ENCODE measurements at regions not wholly inside any gene's neighbourhood (a gene's known extent, or its start where the extent isn't known, plus 50 kb on each side); places are given as distances from the start of the nearest gene placed in this dataset.
A peak's percentile ranks its signal among the peaks of the same experiment; 100 is the strongest.

- no peak for DNase-seq
Observed at GRCh38 chr4:123455360-123455759, 58.8 kb downstream of the SPRY1 start.

GRCh38 chr4:123462007-123462406 lies 65.4 kb downstream of the SPRY1 start:
- DNase-seq: no peak

DNA sequence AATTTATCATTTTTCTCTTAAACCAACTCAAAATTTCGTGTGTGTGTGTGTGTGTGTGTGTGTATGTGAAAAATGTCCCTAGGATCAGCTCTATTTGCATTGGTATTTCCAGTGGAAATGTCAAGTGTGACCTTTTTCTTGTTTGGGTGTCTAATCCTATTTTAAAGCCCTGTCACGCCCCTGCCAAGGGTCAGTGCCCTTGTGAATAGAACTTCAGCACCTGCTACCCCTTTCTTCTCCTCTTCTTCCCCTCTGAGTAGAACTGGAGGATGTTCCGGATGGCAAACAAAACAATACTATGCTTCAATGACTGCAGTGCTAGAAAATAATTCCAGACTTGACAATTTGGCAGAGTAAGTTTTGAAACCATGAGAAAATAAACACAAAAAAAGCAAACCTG lies 67.3 kb downstream of the SPRY1 start:
- no peak for DNase-seq

- no peak for DNase-seq
Observed at GRCh38 chr4:123465416-123465815, 68.8 kb downstream of the SPRY1 start.

GRCh38 chr4:123466080-123466785 lies 69.6 kb downstream of the SPRY1 start:
- no peak for DNase-seq

- no peak for DNase-seq
Observed at GRCh38 chr4:123468479-123469031, 72.0 kb downstream of the SPRY1 start.

DNA sequence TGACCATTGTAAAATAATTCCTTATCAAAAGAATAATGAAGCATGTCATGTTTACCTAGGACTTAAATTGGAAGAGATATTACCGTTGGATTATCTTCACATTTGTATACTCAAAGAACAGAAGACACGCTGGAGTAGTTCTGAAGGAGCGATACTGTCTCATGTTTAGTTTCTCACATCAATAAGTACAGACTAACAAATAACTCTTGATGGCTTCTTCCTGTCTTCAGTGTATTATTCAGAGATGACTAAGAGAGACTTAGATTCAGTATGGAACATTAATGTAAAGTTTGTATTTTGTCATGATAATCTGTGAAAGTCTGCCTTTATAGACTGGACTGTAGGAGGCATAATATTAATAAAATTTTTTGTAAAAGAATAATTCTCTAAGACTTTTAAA lies 72.7 kb downstream of the SPRY1 start:
- DNase-seq: no peak

- DNase-seq: no peak
Observed at GRCh38 chr4:123469696-123470095, 73.1 kb downstream of the SPRY1 start.

DNA sequence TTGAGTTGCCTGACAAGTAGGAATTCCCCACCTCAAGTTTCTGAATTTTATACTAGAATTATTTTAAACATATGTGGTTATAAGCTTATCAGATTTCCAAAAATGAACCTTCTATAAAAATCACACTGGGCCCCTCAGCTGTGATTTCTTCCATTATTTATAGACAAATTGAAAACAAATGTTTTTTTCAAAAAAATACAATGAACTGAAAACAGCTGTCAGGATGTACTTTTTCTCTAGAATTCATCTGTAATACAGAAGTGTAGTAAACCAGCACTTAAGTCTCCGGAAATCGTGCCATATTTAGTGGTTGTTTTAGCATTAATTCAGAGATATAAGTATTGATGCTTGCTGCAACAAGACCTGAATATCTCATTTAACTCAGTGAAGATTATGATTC lies 74.0 kb downstream of the SPRY1 start:
- no peak for DNase-seq

DNA sequence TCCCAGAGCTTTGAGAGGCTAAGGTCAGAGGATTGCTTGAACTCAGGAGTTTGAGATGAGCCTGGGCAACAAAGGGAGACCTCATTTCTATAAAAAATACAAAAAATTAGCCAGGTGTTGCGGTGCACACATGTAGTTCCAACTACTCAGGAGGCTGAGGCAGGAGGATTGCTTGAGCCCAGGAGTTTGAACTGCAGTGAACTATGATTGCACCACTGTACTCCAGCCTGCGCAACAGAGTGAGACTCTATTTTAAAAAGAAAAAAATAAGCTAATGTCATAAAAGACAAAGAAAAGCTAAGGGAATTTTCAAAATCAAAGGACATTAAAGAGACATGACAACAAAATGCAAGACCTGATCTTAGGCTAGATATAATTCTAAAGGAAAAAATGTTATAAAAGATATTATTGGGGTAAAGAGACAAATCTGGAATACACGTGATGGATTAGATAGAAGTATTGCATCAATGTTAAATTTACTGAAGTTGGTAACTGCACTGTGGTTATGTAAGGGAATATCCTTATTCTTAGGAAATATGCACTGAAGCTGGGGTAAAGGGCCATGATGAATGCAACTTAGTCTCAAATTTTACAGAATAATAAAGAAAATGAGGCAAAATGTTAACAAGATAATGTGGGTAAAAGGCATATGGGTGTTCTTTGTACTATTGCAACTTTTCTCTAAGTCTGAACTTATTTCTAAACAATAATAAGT lies 75.2 kb downstream of the SPRY1 start:
- DNase-seq: no peak

DNA sequence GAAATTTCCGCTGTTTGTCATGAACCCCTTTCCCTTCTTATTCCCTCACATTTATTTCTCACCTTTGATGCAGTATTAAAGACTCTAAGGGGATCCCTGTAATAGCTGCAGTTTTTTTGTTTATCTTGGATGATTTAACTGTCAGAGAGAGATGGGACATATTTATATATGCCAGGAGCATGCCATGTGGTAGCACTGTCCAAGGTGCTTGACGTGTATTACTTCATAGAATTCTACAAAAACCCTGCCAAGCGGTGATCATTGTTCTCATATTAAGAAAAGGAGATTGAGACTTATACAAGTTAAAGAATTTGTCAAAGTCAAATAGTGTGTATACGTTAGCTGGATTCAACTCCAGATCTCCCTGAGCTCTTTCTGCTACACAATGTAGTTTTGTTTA lies 78.2 kb downstream of the SPRY1 start:
- no peak for DNase-seq

DNA sequence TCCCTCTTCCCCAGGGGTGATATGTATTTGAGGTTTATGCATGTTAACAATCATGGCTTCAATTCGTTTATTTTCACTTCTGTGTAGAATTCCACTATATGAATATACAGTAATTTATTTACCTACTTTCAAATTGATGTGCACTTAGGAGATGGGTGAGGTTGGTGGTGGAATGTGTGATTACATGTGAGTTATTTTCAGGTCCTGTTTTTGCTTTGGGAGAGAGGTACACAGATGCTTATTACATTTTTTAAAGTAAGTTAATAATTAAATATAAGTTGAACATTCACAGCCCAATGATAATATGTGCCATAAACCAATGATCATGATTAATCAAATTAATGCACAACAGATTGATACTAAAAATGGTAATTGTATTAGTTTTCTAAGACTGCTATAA lies 79.5 kb downstream of the SPRY1 start:
- no peak for DNase-seq

DNA sequence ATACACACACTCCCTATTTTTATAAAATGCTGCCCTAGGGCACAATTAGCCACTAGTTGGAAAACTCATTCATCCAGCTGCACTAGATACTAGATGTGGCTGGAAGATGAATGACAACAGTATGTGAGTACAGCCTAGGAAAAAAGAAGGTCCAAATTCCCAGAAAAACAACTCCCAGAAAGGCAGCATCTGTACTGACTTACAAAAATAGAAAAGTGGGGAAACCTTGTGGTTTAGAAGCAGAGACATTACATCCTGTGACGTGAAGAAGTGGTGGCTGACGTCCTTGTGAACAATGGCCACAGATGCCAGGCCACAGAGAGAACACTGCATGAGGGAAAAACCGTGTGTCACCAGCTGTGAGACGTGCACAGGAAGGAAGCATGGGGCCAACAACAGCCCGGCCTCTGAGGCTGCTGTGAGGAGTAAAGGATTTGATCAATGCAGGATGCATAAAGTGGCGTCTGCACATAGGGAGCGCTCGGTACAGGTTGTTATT lies 81.2 kb downstream of the SPRY1 start:
- DNase-seq: peak; percentile 57

DNA sequence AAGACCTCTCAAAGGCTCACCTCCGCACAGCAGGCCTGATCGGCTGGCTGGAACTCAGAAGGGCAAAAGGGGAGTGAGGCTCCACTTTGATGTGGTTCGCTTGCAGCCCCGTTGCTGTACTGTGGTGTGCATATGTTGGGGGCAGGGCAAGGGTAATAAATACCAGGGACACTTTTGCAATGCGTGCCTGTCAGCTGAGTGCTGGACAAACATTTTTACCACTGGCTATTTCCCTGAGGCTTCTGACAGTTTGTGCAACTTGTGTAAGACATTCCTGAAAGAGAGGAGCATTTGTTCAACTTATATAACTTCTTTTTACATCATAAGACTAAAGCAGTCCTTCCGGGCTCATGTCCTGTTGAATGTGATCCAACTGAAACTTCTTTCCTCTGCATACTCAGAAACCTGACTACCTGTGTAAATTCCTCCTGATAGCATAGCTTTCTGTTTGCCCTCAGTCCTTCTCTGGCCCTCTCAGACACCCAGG lies 82.3 kb downstream of the SPRY1 start:
- DNase-seq: no peak

DNA sequence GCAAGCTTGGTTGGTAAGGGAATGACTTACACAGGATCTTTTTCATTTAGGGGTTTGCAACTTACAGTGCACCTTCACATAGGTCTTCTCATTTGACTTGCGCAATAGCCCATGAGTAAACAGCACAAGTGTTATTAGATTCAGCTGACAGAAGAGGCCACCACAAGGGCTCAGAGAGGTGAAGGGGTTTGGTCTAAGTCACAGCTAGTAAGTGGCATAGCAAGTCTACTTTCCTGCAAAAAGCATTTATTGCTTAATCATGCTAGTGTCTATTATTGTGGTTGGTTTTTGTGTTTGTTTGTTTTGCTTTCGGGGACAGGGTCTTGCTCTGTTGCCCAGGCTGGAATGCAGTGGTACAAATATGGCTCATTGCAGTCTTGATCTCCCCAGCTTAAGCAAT lies 83.3 kb downstream of the SPRY1 start:
- peak; percentile 17 for DNase-seq

GRCh38 chr4:123480706-123481418 lies 84.3 kb downstream of the SPRY1 start:
- DNase-seq: no peak

DNA sequence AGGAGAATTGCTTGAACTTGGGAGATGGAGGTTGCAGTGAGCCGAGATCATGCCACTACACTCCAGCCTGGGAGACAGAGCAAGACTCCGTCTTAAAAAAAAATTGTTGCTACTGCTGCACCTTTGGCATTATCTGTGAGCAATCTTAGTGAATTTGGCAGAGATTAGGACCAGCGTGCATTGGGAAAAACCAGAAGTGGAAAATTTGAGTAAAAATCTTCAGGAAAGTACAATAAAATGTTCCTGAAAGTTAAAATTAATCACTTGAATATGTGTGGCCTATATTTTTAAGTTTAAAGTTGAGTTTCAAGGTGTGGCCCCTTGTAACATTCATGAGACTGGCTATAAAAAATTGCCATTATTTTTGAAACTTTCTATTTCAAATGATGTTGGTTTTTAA lies 85.1 kb downstream of the SPRY1 start:
- no peak for DNase-seq

DNA sequence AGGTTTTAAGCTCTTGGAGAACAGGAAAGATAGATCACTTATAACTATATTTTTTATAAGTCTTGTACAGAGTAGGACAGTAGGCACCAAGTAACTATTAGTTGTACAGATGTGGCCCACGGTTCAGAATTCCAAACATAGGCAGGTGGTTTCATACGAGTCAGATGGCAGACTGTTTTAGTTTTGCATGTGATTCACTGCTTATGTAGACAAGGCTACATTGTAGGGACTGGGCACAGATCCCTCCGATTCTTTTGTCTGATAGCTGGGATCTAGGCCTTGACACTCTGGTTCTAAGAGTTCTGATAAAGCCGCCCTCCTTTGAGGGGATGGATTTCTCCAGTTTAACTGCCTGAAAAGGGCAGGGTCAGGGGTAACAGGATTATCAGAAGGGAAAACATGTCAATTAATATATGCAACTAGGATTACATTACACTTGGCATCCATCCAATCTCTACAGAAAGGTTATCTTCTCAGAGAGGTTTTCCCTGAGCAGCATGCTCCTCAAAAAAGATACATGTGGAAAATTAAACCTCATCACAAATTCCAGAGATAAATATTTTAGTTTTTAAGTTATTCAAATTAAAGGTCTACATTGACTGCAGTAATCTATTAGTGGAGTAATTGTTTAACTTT lies 87.8 kb downstream of the SPRY1 start:
- DNase-seq: no peak

DNA sequence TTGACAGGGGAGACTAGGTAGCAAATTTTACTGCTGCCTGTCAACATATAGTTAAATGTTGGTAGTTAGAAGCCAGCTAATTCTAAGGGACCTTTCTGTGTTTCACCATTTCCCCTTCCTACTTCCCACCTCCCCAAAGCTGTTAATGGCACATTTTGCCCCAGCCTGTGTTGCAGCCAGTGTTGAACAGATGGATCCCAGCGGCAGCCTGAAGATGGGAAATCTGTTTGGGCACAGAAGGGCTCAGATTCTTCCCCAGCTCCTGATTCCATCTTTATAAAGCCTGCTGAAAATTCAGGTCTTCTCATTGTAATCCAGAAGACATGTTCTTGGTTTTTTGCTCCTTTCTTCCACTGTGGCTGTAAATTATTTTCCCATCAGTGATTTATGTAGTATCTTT lies 89.0 kb downstream of the SPRY1 start:
- DNase-seq: no peak

DNA sequence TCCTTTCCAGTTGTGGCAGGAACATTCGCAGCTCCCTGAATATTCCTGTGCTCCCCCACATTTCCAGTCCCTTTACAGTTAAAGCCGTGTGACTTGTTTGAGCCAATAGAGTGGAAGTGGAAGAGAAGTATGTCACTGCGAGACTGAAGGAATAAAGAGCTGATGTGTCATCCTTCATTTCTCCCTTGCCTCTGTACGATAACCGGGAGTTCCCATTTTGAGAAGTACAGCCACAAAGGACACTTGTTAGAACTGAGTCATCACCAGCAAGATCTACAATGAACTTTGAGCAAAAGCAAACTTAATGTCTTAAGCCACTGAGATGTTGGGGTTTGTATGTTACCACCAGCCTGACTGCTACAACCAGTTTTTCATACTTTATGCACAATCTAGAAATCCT lies 92.3 kb downstream of the SPRY1 start:
- DNase-seq: peak; percentile 61

DNA sequence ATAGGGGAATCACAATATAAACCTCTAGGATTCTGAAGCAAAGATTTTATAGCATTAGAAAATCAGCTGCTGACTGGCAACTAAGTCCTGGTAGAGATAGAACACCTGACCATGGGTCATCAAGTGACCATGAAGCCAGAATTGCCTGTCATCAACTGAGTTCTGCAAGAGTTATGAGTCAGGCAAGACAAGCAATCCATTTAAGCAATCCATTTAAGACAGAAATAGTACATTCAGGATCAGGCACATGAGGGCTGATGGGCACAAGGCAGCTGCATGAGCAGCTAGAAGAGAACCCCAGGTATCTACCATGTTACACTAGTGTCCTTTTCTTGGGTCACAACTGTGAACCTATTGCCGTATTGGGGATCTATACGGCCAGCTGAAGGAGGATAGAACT lies 98.9 kb downstream of the SPRY1 start:
- no peak for DNase-seq

DNA sequence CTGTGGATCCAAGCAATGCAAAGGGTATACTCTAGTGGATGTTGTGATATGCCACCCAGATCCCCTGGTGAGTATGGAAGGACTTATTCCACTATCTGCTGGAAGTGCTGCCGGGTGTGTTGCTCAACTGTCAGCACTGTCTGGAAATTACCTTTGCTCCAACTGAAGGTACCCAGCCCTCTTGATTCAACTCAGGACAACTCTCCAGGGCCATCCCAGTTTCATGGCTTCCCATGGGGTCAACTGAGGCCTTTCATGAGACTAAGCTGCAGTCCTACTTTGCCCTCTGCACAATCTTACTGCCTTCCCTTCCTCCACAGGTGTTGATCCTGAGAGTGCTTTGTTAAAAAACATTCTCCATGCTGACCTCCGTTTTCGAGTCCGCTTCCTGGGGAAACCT lies 99.8 kb downstream of the SPRY1 start:
- no peak for DNase-seq

DNA sequence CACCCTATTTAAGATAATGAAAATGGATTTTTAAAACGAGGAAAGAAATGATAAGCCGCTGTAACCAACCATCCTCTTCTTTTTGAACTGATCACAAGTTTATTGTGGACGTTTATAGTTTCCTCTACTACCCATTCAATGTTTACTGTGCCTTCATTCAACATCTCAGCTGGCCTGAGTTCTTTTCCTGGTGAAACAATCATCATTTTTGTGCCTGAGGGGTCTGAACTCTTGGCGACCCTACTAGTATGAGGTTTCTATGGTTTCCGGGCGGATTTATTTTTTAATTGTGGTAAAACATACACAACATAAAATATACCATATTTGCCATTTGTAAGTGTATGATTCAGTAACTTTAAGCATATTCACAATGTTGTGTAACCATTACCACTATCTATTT lies 100.7 kb downstream of the SPRY1 start:
- DNase-seq: no peak

Measured in activated CD4-positive, alpha-beta T cell treated with anti-CD3 and anti-CD28 coated beads, Interleukin-2, amount 50 U/mL, for 16 hours (primary cell).